RWPE2 (cell line): ENCODE measurements at regions not wholly inside any gene's neighbourhood (a gene's known extent, or its start where the extent isn't known, plus 50 kb on each side); places are given as distances from the start of the nearest gene placed in this dataset.

Source experiments
- ATAC-seq: fragments of 200-7000 bp; cut with Tn5 transposase; 3 replicates; pipeline ENCODE4 v1.9.1; 2021; ENCODE audit warnings: low read depth
- DNase-seq: peaks from one replicate; pipeline ENCODE4 v3.0.0-alpha.2; 2020; ENCODE audit warnings: low spot score
- H3K27ac ChIP-seq: fragments of 450-650 bp; 2 replicates; pipeline ENCODE4 v1.5.1; 2017; ENCODE audit warnings: mild to moderate bottlenecking; ENCODE audit not compliant: poor library complexity, severe bottlenecking
- H3K27me3 ChIP-seq: fragments of 250-450 bp; sonication (Bioruptor Pico); 2 replicates; pipeline ENCODE4 v1.5.1; 2021; ENCODE audit warnings: mild to moderate bottlenecking, moderate library complexity; ENCODE audit not compliant: insufficient read depth, poor library complexity, severe bottlenecking
- H3K36me3 ChIP-seq: fragments of 250-450 bp; sonication (Bioruptor Pico); 2 replicates; pipeline ENCODE4 v1.5.1; 2020; ENCODE audit warnings: low read depth, mild to moderate bottlenecking, moderate library complexity
- H3K4me1 ChIP-seq: fragments of 250-450 bp; sonication (Bioruptor Pico); 2 replicates; pipeline ENCODE4 v1.5.1; 2021; ENCODE audit warnings: mild to moderate bottlenecking, moderate library complexity; ENCODE audit not compliant: insufficient read depth, poor library complexity, severe bottlenecking
- H3K4me3 ChIP-seq: fragments of 250-450 bp; sonication (Bioruptor Pico); 2 replicates; pipeline ENCODE4 v1.5.1; 2021; ENCODE audit warnings: mild to moderate bottlenecking, moderate library complexity; ENCODE audit not compliant: severe bottlenecking
- H3K9me3 ChIP-seq: fragments of 250-450 bp; sonication (Bioruptor Pico); 2 replicates; pipeline ENCODE4 v1.5.1; 2021; ENCODE audit warnings: mild to moderate bottlenecking, moderate library complexity; ENCODE audit not compliant: severe bottlenecking
- TF ChIP-seq, protein P1 (sequence below): fragments of 450-650 bp; IDR thresholded peaks from one replicate; pipeline ENCODE4 v1.5.1; 2017; ENCODE audit warnings: mild to moderate bottlenecking, moderate library complexity; ENCODE audit not compliant: poor library complexity, severe bottlenecking

DNA sequence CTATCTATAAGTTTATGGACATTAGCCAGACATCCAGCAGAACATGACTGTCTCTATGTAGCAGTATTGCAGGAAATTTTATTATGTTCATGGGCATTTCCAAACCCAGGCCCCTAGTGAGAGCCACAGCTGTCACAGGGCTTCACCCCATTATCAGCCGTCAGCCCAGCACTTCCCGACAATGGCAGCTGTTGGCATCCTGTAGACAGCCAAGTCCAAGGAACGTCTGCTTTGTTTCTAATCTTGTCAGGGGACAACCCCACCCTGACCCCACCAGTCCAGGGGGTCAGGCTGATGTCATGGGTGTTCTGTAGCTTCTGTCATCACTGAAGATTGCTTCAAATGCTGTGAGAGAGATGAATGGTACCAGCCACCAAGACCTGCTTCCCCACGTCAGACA lies 565.3 kb upstream of the BRINP1 start:
- Histone ChIP-seq H3K27me3 (no peaks in the 10 kb centered on the region), H3K4me3 (no peak overlapping the region), H3K36me3 (no peaks in the 10 kb centered on the region), H3K9me3 (no peaks in the 10 kb centered on the region), H3K27ac (no peak overlapping the region), H3K4me1 (no peaks in the 10 kb centered on the region)
- TF ChIP-seq, protein P1, sequence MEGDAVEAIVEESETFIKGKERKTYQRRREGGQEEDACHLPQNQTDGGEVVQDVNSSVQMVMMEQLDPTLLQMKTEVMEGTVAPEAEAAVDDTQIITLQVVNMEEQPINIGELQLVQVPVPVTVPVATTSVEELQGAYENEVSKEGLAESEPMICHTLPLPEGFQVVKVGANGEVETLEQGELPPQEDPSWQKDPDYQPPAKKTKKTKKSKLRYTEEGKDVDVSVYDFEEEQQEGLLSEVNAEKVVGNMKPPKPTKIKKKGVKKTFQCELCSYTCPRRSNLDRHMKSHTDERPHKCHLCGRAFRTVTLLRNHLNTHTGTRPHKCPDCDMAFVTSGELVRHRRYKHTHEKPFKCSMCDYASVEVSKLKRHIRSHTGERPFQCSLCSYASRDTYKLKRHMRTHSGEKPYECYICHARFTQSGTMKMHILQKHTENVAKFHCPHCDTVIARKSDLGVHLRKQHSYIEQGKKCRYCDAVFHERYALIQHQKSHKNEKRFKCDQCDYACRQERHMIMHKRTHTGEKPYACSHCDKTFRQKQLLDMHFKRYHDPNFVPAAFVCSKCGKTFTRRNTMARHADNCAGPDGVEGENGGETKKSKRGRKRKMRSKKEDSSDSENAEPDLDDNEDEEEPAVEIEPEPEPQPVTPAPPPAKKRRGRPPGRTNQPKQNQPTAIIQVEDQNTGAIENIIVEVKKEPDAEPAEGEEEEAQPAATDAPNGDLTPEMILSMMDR, result no peak
- ATAC-seq (no peak), DNase-seq (no peak)

DNA sequence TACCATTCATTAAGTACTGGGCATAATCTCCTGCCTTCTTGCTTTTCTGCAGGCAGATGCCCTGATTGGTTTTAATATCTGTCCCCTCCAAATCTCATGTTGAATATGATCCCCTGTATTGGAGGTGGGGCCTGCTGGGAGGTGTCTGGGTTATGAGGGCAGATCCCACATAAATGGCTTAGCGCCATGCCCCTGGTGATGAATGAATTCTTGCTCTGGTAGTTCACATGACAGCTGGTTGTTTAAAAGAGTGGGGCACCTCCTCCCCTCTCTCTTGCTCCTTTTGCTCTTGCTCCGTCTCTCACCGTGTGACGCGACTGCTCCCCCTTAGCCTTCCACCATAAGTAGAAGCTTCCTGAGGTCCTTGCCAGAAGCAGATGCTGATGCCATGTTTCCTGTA lies 564.0 kb upstream of the BRINP1 start:
- Histone ChIP-seq H3K4me3 (no peak overlapping the region), H3K36me3 (no peaks in the 10 kb centered on the region), H3K27ac (no peak overlapping the region), H3K27me3 (no peaks in the 10 kb centered on the region), H3K4me1 (no peaks in the 10 kb centered on the region), H3K9me3 (no peaks in the 10 kb centered on the region)
- ATAC-seq (no peak), DNase-seq (no peak)
- TF ChIP-seq, protein P1, result no peak

GRCh38 chr9:119924736-119925135 lies 555.5 kb upstream of the BRINP1 start:
- H3K36me3 ChIP-seq, result no peaks in the 10 kb centered on the region
- DNase-seq (no peak), ATAC-seq (no peak)
- peaks cover 2% of the 10 kb centered on the region for H3K27me3 ChIP-seq
- no peak overlapping the region for H3K4me3 ChIP-seq
- H3K4me1 ChIP-seq, result no peaks in the 10 kb centered on the region
- H3K27ac ChIP-seq, result no peak overlapping the region
- H3K9me3 ChIP-seq, result no peaks in the 10 kb centered on the region
- TF ChIP-seq, protein P1, result no peak

DNA sequence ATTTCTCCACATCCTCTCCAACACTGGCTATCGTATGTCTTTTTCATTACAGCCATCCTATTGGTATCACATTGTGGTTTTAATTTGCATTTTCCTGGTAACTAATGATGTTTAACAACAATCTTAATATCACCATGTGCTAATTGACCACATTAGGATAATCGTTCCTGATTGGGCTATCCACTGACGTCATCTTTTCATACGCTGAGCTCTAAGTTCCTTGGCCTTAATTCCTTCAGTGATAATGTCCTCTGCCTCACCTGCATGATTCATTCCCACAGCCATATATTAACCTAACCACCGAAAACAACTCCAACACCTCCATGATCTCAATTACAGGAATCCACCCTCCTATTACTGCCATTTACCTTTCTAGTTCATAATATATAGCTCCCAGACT lies 547.9 kb upstream of the BRINP1 start:
- H3K9me3 ChIP-seq, result no peaks in the 10 kb centered on the region
- H3K36me3 ChIP-seq, result no peaks in the 10 kb centered on the region
- ATAC-seq, result no peak
- no peaks in the 10 kb centered on the region for H3K27me3 ChIP-seq
- no peaks in the 10 kb centered on the region for H3K4me1 ChIP-seq
- no peak overlapping the region for H3K27ac ChIP-seq
- TF ChIP-seq, protein P1, result no peak
- H3K4me3 ChIP-seq, result no peak overlapping the region
- DNase-seq, result no peak

DNA sequence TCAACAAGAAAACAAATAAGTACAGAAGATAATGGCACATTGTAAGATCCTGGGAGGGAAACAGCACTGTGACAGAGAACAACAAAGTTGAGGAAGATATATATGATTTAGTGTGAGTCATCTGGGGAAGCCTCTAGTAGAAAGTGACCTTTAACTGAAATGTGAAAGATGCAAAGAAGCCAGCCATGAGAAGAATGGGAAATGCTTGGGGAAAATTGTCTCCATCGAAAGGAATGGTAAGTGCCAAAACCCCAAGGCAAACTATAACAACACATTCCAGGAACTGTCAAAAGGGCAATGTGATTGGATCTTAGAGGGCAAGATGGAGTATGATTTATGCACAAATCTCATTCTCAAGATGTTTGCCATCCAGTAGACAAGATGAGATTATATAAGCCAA lies 537.8 kb upstream of the BRINP1 start:
- no peaks in the 10 kb centered on the region for H3K9me3 ChIP-seq
- H3K27me3 ChIP-seq, result no peaks in the 10 kb centered on the region
- DNase-seq (no peak), ATAC-seq (no peak)
- no peak overlapping the region for H3K27ac ChIP-seq
- no peaks in the 10 kb centered on the region for H3K36me3 ChIP-seq
- TF ChIP-seq, protein P1, result no peak
- H3K4me1 ChIP-seq, result no peaks in the 10 kb centered on the region
- H3K4me3 ChIP-seq, result no peak overlapping the region
